ENCODE measurements at regions not wholly inside any gene's neighbourhood (a gene's known extent, or its start where the extent isn't known, plus 50 kb on each side); places are given as distances from the start of the nearest gene placed in this dataset.

- no peak for TF ChIP-seq LEF1 (IDR thresholded peaks at IDR 0.05; ENCODE audit: borderline replicate concordance)
- no peak for TF ChIP-seq ARNT (IDR thresholded peaks at IDR 0.05)
- no peak for TF ChIP-seq FOXM1 (IDR thresholded peaks at IDR 0.05; ENCODE audit: borderline replicate concordance)
- CTCF ChIA-PET, result no interaction called here
- POLR2A ChIA-PET, result no interaction called here
- no peak for DNase-seq (ENCODE audit: extremely low spot score)
These were observed 1304.4 kb upstream of the PCDH7 start for GRCh38 chr4:29415771-29416170.

- ChIA-PET CTCF (no interaction called here), POLR2A (no interaction called here)
- DNase-seq (ENCODE audit: extremely low spot score), result no peak
- TF ChIP-seq SP1 (IDR thresholded peaks at IDR 0.05), result no peak
- no peak for TF ChIP-seq FOXK2 (IDR thresholded peaks at IDR 0.05)
These were observed 1296.1 kb upstream of the PCDH7 start for GRCh38 chr4:29423836-29424721.

- CTCF ChIA-PET, result no interaction called here
- TF ChIP-seq SP1 (IDR thresholded peaks at IDR 0.05) (no peak), BHLHE40 (IDR thresholded peaks at IDR 0.05; ENCODE audit: borderline replicate concordance) (no peak), HDGF (IDR thresholded peaks at IDR 0.05; ENCODE audit: borderline replicate concordance) (no peak), ARNT (IDR thresholded peaks at IDR 0.05) (no peak), FOXA1 (IDR thresholded peaks at IDR 0.05) (no peak), NFRKB (IDR thresholded peaks at IDR 0.05) (no peak), SUZ12 (IDR thresholded peaks at IDR 0.05) (no peak), L3MBTL2 (conservative IDR thresholded peaks at IDR 0.05) (no peak), TARDBP (IDR thresholded peaks at IDR 0.05) (no peak), LEF1 (IDR thresholded peaks at IDR 0.05; ENCODE audit: borderline replicate concordance) (no peak), FOXM1 (IDR thresholded peaks at IDR 0.05; ENCODE audit: borderline replicate concordance) (no peak), ZNF384 (IDR thresholded peaks at IDR 0.05) (no peak), CTBP1 (IDR thresholded peaks at IDR 0.05; ENCODE audit: borderline replicate concordance) (no peak)
- POLR2A ChIA-PET, result no interaction called here
- DNase-seq (ENCODE audit: extremely low spot score), result no peak
These were observed 1266.8 kb upstream of the PCDH7 start for GRCh38 chr4:29453303-29453820.

GRCh38 chr4:29459926-29460325 lies 1260.2 kb upstream of the PCDH7 start:
- POLR2A ChIA-PET, result no interaction called here
- no peak for TF ChIP-seq L3MBTL2 (conservative IDR thresholded peaks at IDR 0.05)
- TF ChIP-seq TARDBP (IDR thresholded peaks at IDR 0.05), result no peak
- TF ChIP-seq BHLHE40 (IDR thresholded peaks at IDR 0.05; ENCODE audit: borderline replicate concordance), result no peak
- no peak for TF ChIP-seq LEF1 (IDR thresholded peaks at IDR 0.05; ENCODE audit: borderline replicate concordance)
- no peak for TF ChIP-seq ZNF384 (IDR thresholded peaks at IDR 0.05)
- DNase-seq (ENCODE audit: extremely low spot score), result no peak
- CTCF ChIA-PET, result interaction anchor here (0.7 kb wide), 1 partner anchor 15 kb away, joined by 3 read pairs; no protein-coding TSS in a partner anchor

GRCh38 chr4:29467044-29467717 lies 1253.0 kb upstream of the PCDH7 start:
- ChIA-PET CTCF (no interaction called here), POLR2A (no interaction called here)
- TF ChIP-seq FOXK2 (IDR thresholded peaks at IDR 0.05), result no peak
- no peak for TF ChIP-seq ARNT (IDR thresholded peaks at IDR 0.05)
- TF ChIP-seq PKNOX1 (IDR thresholded peaks at IDR 0.05), result no peak
- TF ChIP-seq FOXM1 (IDR thresholded peaks at IDR 0.05; ENCODE audit: borderline replicate concordance), result no peak
- TF ChIP-seq CTBP1 (IDR thresholded peaks at IDR 0.05; ENCODE audit: borderline replicate concordance), result no peak
- TF ChIP-seq ZNF384 (IDR thresholded peaks at IDR 0.05), result no peak
- no peak for TF ChIP-seq ELF4 (IDR thresholded peaks at IDR 0.05)
- no peak for TF ChIP-seq NFRKB (IDR thresholded peaks at IDR 0.05)
- no peak for TF ChIP-seq HDGF (IDR thresholded peaks at IDR 0.05; ENCODE audit: borderline replicate concordance)
- TF ChIP-seq L3MBTL2 (conservative IDR thresholded peaks at IDR 0.05), result no peak
- TF ChIP-seq SUZ12 (IDR thresholded peaks at IDR 0.05), result no peak
- no peak for TF ChIP-seq LEF1 (IDR thresholded peaks at IDR 0.05; ENCODE audit: borderline replicate concordance)
- no peak for TF ChIP-seq TARDBP (IDR thresholded peaks at IDR 0.05)
- TF ChIP-seq SP1 (IDR thresholded peaks at IDR 0.05), result no peak
- no peak for TF ChIP-seq FOXA1 (IDR thresholded peaks at IDR 0.05)
- no peak for TF ChIP-seq BHLHE40 (IDR thresholded peaks at IDR 0.05; ENCODE audit: borderline replicate concordance)
- DNase-seq (ENCODE audit: extremely low spot score), result no peak

Measured in HEK293T (cell line).